ENCODE measurements at regions not wholly inside any gene's neighbourhood (a gene's known extent, or its start where the extent isn't known, plus 50 kb on each side); places are given as distances from the start of the nearest gene placed in this dataset.

GRCh38 chr22:47657224-47657623 is 894.8 kb downstream of the TBC1D22A start:
- TF ChIP-seq CTCF (IDR thresholded peaks at IDR 0.05; ENCODE audit: extremely low read depth, missing control alignments): no peak
- DNase-seq (ENCODE audit: low spot score): no peak

- no peak for DNase-seq (ENCODE audit: low spot score)
- no peak for TF ChIP-seq CTCF (IDR thresholded peaks at IDR 0.05; ENCODE audit: extremely low read depth, missing control alignments)
These were observed 894.4 kb downstream of the TBC1D22A start for GRCh38 chr22:47656806-47657205.

GRCh38 chr22:47655930-47656329 is 893.5 kb downstream of the TBC1D22A start:
- DNase-seq (ENCODE audit: low spot score): no peak
- TF ChIP-seq CTCF (IDR thresholded peaks at IDR 0.05; ENCODE audit: extremely low read depth, missing control alignments): no peak

GRCh38 chr22:47654922-47655491 is 892.6 kb downstream of the TBC1D22A start:
- DNase-seq (ENCODE audit: low spot score): no peak
- no peak for TF ChIP-seq CTCF (IDR thresholded peaks at IDR 0.05; ENCODE audit: extremely low read depth, missing control alignments)

GRCh38 chr22:47653921-47654320 is 891.5 kb downstream of the TBC1D22A start:
- DNase-seq (ENCODE audit: low spot score): no peak
- TF ChIP-seq CTCF (IDR thresholded peaks at IDR 0.05; ENCODE audit: extremely low read depth, missing control alignments): no peak

- no peak for TF ChIP-seq CTCF (IDR thresholded peaks at IDR 0.05; ENCODE audit: extremely low read depth, missing control alignments)
- DNase-seq (ENCODE audit: low spot score): no peak
These were observed 889.0 kb downstream of the TBC1D22A start for GRCh38 chr22:47651216-47651987.

GRCh38 chr22:47647720-47648119 is 885.3 kb downstream of the TBC1D22A start:
- TF ChIP-seq CTCF (IDR thresholded peaks at IDR 0.05; ENCODE audit: extremely low read depth, missing control alignments): no peak
- no peak for DNase-seq (ENCODE audit: low spot score)

Measured in GM20000 (cell line).